SIG-M5 treated with dmso at 0.1 percent for 504 hours (cell line): ENCODE measurements at regions not wholly inside any gene's neighbourhood (a gene's known extent, or its start where the extent isn't known, plus 50 kb on each side); places are given as distances from the start of the nearest gene placed in this dataset.

Experiments used
- DNase-seq: peaks from one replicate; lab custom pipeline; 2025; ENCODE audit not compliant: unreplicated experiment; lab: John Stamatoyannopoulos, UW

GRCh38 chr4:119722670-119723069, 94.1 kb upstream of the PDE5A start:
- no peak for DNase-seq

- DNase-seq: no peak
These were observed 93.3 kb upstream of the PDE5A start for GRCh38 chr4:119721878-119722277.

GRCh38 chr4:119715490-119716445, 87.2 kb upstream of the PDE5A start:
- no peak for DNase-seq

- no peak for DNase-seq
These were observed 80.8 kb upstream of the PDE5A start for GRCh38 chr4:119709418-119709817.

GRCh38 chr4:119707336-119707735, 78.7 kb upstream of the PDE5A start:
- no peak for DNase-seq

GRCh38 chr4:119706804-119707203, 78.2 kb upstream of the PDE5A start:
- no peak for DNase-seq

GRCh38 chr4:119697887-119698393, 69.3 kb upstream of the PDE5A start:
- no peak for DNase-seq

GRCh38 chr4:119696963-119697362, 68.4 kb upstream of the PDE5A start:
- DNase-seq: no peak

GRCh38 chr4:119695216-119695615, 66.6 kb upstream of the PDE5A start:
- DNase-seq: no peak

- no peak for DNase-seq
These were observed 64.5 kb upstream of the PDE5A start for GRCh38 chr4:119693126-119693525.

- DNase-seq: no peak
These were observed 63.4 kb upstream of the PDE5A start for GRCh38 chr4:119692001-119692400.

- no peak for DNase-seq
These were observed 62.3 kb upstream of the PDE5A start for GRCh38 chr4:119690871-119691270.

GRCh38 chr4:119688446-119688845, 59.8 kb upstream of the PDE5A start:
- DNase-seq: no peak

GRCh38 chr4:119684463-119684862, 55.9 kb upstream of the PDE5A start:
- no peak for DNase-seq

- DNase-seq: no peak
These were observed 54.9 kb upstream of the PDE5A start for GRCh38 chr4:119683518-119683917.

- no peak for DNase-seq
These were observed 53.5 kb upstream of the PDE5A start for GRCh38 chr4:119682099-119682498.

- no peak for DNase-seq
These were observed 50.6 kb upstream of the PDE5A start for GRCh38 chr4:119679251-119679650.

GRCh38 chr4:119678761-119679160, 50.2 kb upstream of the PDE5A start:
- no peak for DNase-seq
